GM20000 (cell line): ENCODE measurements at regions not wholly inside any gene's neighbourhood (a gene's known extent, or its start where the extent isn't known, plus 50 kb on each side); places are given as distances from the start of the nearest gene placed in this dataset.

Experiments used
- DNase-seq: peaks from one replicate; pipeline ENCODE4 v3.0.0; 2012; ENCODE audit warnings: low spot score
- CTCF ChIP-seq: IDR thresholded peaks from 2 replicates; pipeline ENCODE4 v1.5.1; 2012; ENCODE audit warnings: mild to moderate bottlenecking, control low read depth; ENCODE audit errors: extremely low read depth, missing control alignments

- DNase-seq: no peak
- TF ChIP-seq CTCF: no peak
Observed at GRCh38 chr17:53680745-53681144, 142.0 kb upstream of the KIF2B start.

- no peak for TF ChIP-seq CTCF
- DNase-seq: no peak
Observed at GRCh38 chr17:53668854-53669253, 153.9 kb upstream of the KIF2B start.

GRCh38 chr17:53662608-53663007, 160.1 kb upstream of the KIF2B start:
- TF ChIP-seq CTCF: no peak
- DNase-seq: no peak

- DNase-seq: no peak
- TF ChIP-seq CTCF: no peak
Observed at GRCh38 chr17:53659181-53659580, 163.5 kb upstream of the KIF2B start.

- DNase-seq: no peak
- no peak for TF ChIP-seq CTCF
Observed at GRCh38 chr17:53655591-53655990, 167.1 kb upstream of the KIF2B start.

GRCh38 chr17:53649201-53649600, 173.5 kb upstream of the KIF2B start:
- TF ChIP-seq CTCF: no peak
- no peak for DNase-seq

- DNase-seq: no peak
- TF ChIP-seq CTCF: no peak
Observed at GRCh38 chr17:53646835-53647234, 175.9 kb upstream of the KIF2B start.
